Non-pigmented ciliary epithelial cell (primary cell): ENCODE measurements at regions not wholly inside any gene's neighbourhood (a gene's known extent, or its start where the extent isn't known, plus 50 kb on each side); places are given as distances from the start of the nearest gene placed in this dataset.
A peak's percentile ranks its signal among the peaks of the same experiment; 100 is the strongest.

ENCODE experiments used
- DNase-seq: peaks from one replicate; pipeline ENCODE4 v3.0.0-alpha.2; 2010; ENCODE audit warnings: low read depth

GRCh38 chr13:21757763-21758162 lies 86.9 kb downstream of the FGF9 start:
- no peak for DNase-seq

GRCh38 chr13:21758441-21758840 lies 87.6 kb downstream of the FGF9 start:
- no peak for DNase-seq

GRCh38 chr13:21759463-21759862 lies 88.6 kb downstream of the FGF9 start:
- no peak for DNase-seq

GRCh38 chr13:21759911-21760310 lies 89.0 kb downstream of the FGF9 start:
- DNase-seq, result no peak

GRCh38 chr13:21761770-21762169 lies 90.9 kb downstream of the FGF9 start:
- no peak for DNase-seq

GRCh38 chr13:21762512-21762911 lies 91.6 kb downstream of the FGF9 start:
- DNase-seq, result no peak

GRCh38 chr13:21767032-21767431 lies 96.2 kb downstream of the FGF9 start:
- no peak for DNase-seq

GRCh38 chr13:21771075-21771474 lies 100.2 kb downstream of the FGF9 start:
- no peak for DNase-seq

GRCh38 chr13:21777166-21777565 lies 106.3 kb downstream of the FGF9 start:
- no peak for DNase-seq

GRCh38 chr13:21777813-21778212 lies 106.9 kb downstream of the FGF9 start:
- DNase-seq, result no peak

GRCh38 chr13:21782736-21783135 lies 111.9 kb downstream of the FGF9 start:
- DNase-seq, result no peak

GRCh38 chr13:21785990-21786389 lies 115.1 kb downstream of the FGF9 start:
- DNase-seq, result no peak

GRCh38 chr13:21796066-21796465 lies 125.2 kb downstream of the FGF9 start:
- DNase-seq, result no peak

GRCh38 chr13:21796775-21797514 lies 126.1 kb downstream of the FGF9 start:
- no peak for DNase-seq

- DNase-seq, result no peak
Observed at GRCh38 chr13:21797736-21798135, 126.9 kb downstream of the FGF9 start.

GRCh38 chr13:21798181-21798580 lies 127.3 kb downstream of the FGF9 start:
- DNase-seq, result no peak

- no peak for DNase-seq
Observed at GRCh38 chr13:21799671-21800070, 128.8 kb downstream of the FGF9 start.

- DNase-seq, result peak; percentile 38
Observed at GRCh38 chr13:21800837-21801616, 130.2 kb downstream of the FGF9 start.

GRCh38 chr13:21805733-21806132 lies 134.9 kb downstream of the FGF9 start:
- no peak for DNase-seq

- DNase-seq, result no peak
Observed at GRCh38 chr13:21812192-21812626, 141.3 kb downstream of the FGF9 start.

- no peak for DNase-seq
Observed at GRCh38 chr13:21813110-21813509, 142.2 kb downstream of the FGF9 start.

GRCh38 chr13:21813844-21814243 lies 143.0 kb downstream of the FGF9 start:
- DNase-seq, result no peak

GRCh38 chr13:21814604-21815003 lies 143.7 kb downstream of the FGF9 start:
- DNase-seq, result no peak

- no peak for DNase-seq
Observed at GRCh38 chr13:21817878-21818277, 147.0 kb downstream of the FGF9 start.
